A673 (cell line): ENCODE measurements at regions not wholly inside any gene's neighbourhood (a gene's known extent, or its start where the extent isn't known, plus 50 kb on each side); places are given as distances from the start of the nearest gene placed in this dataset.

Experiments used
- CTCF ChIP-seq: fragments of 300-800, 200-600 bp; sonication (generic); conservative IDR thresholded peaks from 2 replicates; pipeline ENCODE4 v1.5.1; 2017; ENCODE audit warnings: low read depth, mild to moderate bottlenecking, antibody characterized with exemption, low read length, moderate library complexity, mixed read lengths
- EZH2 ChIP-seq: fragments of 200-600 bp; sonication (generic); IDR thresholded peaks from 2 replicates; pipeline ENCODE4 v1.6.1; 2017; ENCODE audit warnings: borderline replicate concordance, low read depth, mild to moderate bottlenecking, mixed read lengths, antibody characterized with exemption, low read length; ENCODE audit not compliant: poor library complexity, severe bottlenecking

- TF ChIP-seq CTCF (no peak), EZH2 (no peak)
These were observed 146.4 kb downstream of the ZNF248 start for GRCh38 chr10:37710831-37711616.
